Lower lobe of right lung (tissue), 2 donors: ENCODE measurements at regions not wholly inside any gene's neighbourhood (a gene's known extent, or its start where the extent isn't known, plus 50 kb on each side); places are given as distances from the start of the nearest gene placed in this dataset.

Experiments
- ATAC-seq, 2 donors: fragments of 200-7000 bp; cut with Tn5 transposase; one replicate each; pipeline ENCODE4 v1.9.1; 2020 to 2022; ENCODE audit warnings: mild to moderate bottlenecking in 2 of 2, moderate library complexity in 2 of 2
- DNase-seq: peaks from one replicate; pipeline ENCODE4 v3.0.0-alpha.2; 2020
- H3K27ac ChIP-seq: fragments of 200-600 bp; one replicate; pipeline ENCODE4 v1.8.0; 2022
- H3K27me3 ChIP-seq: fragments of 200-600 bp; one replicate; pipeline ENCODE4 v1.8.0; 2022; ENCODE audit warnings: low read depth
- H3K36me3 ChIP-seq: fragments of 200-600 bp; one replicate; pipeline ENCODE4 v1.8.0; 2022; ENCODE audit warnings: mild to moderate bottlenecking
- H3K4me1 ChIP-seq: fragments of 200-600 bp; one replicate; pipeline ENCODE4 v1.8.0; 2022
- H3K4me3 ChIP-seq: fragments of 200-600 bp; one replicate; pipeline ENCODE4 v1.8.0; 2022; ENCODE audit warnings: mild to moderate bottlenecking
- H3K9me3 ChIP-seq: fragments of 200-600 bp; one replicate; pipeline ENCODE4 v1.8.0; 2022
- intact Hi-C: fragments of 100-400 bp; cut with DNase I; formaldehyde crosslinking; loops from one replicate; pipeline ENCODE4 v1.11.0; 2022
- TF ChIP-seq, protein P1 (sequence below): fragments of 200-600 bp; IDR thresholded peaks from one replicate; pipeline ENCODE4 v1.8.0; 2022; ENCODE audit warnings: antibody characterized with exemption, mild to moderate bottlenecking
- donor health status: DM: no; HTN: yes; CAD: no; lungs with severe emphysema.

DNA sequence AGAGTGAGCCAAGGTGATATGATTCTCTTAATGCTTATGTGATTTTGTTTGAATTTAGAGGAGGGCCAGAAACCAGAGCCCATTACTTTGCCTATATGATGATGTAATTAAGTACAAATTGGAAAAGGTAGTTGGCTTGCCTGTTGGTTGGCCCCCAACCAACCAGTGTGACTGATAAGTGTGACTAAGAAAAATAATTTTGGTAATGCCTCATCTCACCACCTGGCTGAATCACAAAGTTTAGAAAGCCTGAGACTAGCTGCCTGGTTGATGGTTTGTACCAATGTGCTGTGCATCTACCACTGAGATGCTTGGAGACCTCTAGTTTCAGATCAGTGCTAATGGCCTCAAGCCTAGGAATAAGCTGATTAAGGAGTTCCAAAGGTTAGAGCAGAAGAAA, 338.7 kb downstream of the CDH2 start:
- Histone ChIP-seq H3K4me1 (no peaks in the 10 kb centered on the region), H3K9me3 (no peaks in the 10 kb centered on the region), H3K4me3 (no peak overlapping the region), H3K27me3 (no peaks in the 10 kb centered on the region), H3K27ac (no peak overlapping the region), H3K36me3 (no peaks in the 10 kb centered on the region)
- intact Hi-C loops: no loop called here
- no peak for ATAC-seq
- TF ChIP-seq, protein P1, sequence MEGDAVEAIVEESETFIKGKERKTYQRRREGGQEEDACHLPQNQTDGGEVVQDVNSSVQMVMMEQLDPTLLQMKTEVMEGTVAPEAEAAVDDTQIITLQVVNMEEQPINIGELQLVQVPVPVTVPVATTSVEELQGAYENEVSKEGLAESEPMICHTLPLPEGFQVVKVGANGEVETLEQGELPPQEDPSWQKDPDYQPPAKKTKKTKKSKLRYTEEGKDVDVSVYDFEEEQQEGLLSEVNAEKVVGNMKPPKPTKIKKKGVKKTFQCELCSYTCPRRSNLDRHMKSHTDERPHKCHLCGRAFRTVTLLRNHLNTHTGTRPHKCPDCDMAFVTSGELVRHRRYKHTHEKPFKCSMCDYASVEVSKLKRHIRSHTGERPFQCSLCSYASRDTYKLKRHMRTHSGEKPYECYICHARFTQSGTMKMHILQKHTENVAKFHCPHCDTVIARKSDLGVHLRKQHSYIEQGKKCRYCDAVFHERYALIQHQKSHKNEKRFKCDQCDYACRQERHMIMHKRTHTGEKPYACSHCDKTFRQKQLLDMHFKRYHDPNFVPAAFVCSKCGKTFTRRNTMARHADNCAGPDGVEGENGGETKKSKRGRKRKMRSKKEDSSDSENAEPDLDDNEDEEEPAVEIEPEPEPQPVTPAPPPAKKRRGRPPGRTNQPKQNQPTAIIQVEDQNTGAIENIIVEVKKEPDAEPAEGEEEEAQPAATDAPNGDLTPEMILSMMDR: no peak
- no peak for DNase-seq

DNA sequence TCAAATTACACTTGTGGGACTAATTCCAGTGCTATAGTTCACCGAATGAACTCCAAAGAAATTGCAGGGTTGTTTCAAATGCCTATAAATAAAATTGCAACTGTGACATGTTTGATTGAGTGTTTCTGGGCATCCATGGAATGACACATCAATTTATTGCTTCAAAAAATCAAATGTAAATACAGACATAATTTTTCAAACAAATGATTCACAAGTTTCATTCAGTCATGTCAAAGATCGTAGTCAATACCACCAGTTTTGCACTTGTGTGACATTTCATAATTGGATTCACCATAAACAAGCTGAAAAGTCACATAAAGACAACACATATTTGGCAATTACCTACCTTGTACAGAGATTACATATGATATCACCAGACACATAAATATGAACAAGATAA, 350.8 kb downstream of the CDH2 start:
- no peak for ATAC-seq
- Histone ChIP-seq H3K9me3 (no peaks in the 10 kb centered on the region), H3K27me3 (no peaks in the 10 kb centered on the region), H3K36me3 (no peaks in the 10 kb centered on the region), H3K27ac (no peak overlapping the region), H3K4me3 (no peak overlapping the region), H3K4me1 (no peaks in the 10 kb centered on the region)
- intact Hi-C loops: no loop called here
- no peak for DNase-seq
- TF ChIP-seq, protein P1: no peak

DNA sequence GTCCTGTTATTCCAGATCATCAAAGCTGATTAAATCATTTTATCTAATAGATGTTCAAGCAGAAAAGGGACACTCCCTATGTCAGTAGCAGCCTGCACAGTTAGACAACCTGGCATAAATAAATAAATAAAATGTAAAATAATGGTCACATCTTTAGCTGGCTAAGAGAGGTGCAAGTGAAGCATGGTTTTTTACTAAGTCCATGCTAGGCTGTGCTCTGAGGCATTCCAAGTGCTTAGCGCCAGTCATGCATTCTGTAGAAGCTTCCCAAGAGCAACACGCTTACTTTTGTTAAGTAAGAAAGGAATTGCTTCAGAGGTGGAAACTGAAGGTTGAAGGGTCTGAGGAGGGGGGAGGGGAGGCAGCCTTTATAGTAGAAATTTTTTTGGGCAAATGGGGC, 351.2 kb downstream of the CDH2 start:
- Histone ChIP-seq H3K36me3 (no peaks in the 10 kb centered on the region), H3K9me3 (no peaks in the 10 kb centered on the region), H3K4me1 (no peaks in the 10 kb centered on the region), H3K27ac (no peak overlapping the region), H3K4me3 (no peak overlapping the region), H3K27me3 (no peaks in the 10 kb centered on the region)
- intact Hi-C loops: no loop called here
- TF ChIP-seq, protein P1: no peak
- no peak for DNase-seq
- no peak for ATAC-seq

DNA sequence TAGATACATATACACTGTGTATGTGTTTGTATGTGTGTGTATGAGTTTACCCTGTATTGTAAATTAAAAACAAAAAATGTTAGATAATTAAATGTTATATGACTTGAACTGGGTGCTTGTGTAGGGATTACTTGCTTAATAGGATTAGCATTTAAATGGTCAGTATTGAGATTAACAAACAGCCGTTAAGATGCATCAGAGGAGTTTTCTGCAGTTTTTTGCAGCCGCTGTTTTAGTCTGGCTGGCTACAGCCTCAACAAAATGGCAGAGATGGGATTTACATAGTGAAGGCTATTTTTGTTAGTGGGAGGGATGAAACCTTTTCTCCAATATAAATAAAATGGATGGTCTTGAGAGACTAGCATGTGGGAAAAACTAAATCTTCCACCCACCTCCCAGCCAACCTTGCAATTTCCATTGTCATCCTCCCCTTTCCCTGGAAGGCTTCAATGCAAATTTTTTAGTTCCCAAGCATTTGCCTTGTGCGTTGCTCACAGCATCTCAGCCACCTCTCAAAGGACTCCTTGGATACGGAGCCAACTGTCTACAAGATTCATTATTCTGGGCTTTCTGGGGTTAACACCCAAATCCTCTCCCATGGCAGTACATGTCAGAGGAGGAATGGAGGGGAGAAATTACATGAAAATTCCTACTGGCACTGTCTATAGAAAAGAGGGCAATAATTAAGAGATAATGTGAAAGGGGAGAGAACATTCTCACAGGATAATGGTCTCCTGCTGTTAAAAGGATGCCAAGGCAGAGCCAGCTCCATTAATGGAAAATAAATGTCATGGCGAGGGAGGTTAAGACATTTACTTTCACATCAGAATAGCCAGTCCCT, 351.9 kb downstream of the CDH2 start:
- H3K9me3 ChIP-seq: no peaks in the 10 kb centered on the region
- ATAC-seq: no peak
- H3K4me1 ChIP-seq: no peaks in the 10 kb centered on the region
- no peak overlapping the region for H3K27ac ChIP-seq
- no peaks in the 10 kb centered on the region for H3K36me3 ChIP-seq
- intact Hi-C loops: no loop called here
- no peaks in the 10 kb centered on the region for H3K27me3 ChIP-seq
- TF ChIP-seq, protein P1: no peak
- DNase-seq: no peak
- no peak overlapping the region for H3K4me3 ChIP-seq

DNA sequence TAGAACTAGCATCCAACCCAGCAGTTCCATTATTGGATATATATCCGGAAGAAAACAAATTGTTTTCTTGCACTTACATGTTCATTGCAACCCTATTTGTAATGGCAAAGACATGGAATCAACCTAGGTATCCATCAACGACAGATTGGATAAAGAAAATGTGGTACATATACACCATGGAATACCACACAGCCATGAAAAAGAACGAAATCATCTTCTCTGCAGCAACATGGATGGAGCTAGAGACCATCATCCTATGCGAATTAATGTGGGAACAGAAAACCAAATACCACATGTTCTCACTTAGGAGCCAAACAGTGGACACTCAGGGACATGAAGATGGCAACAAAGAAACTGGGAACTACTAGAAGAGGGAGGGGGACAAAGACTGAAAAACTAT, 352.7 kb downstream of the CDH2 start:
- Histone ChIP-seq H3K4me1 (no peaks in the 10 kb centered on the region), H3K4me3 (no peak overlapping the region), H3K9me3 (no peaks in the 10 kb centered on the region), H3K36me3 (no peaks in the 10 kb centered on the region), H3K27me3 (no peaks in the 10 kb centered on the region), H3K27ac (no peak overlapping the region)
- TF ChIP-seq, protein P1: no peak
- no peak for ATAC-seq
- intact Hi-C loops: no loop called here
- no peak for DNase-seq
